ENCODE measurements at regions not wholly inside any gene's neighbourhood (a gene's known extent, or its start where the extent isn't known, plus 50 kb on each side); places are given as distances from the start of the nearest gene placed in this dataset.
"Not testable (repeated sequence)": the region's sequence is repeated elsewhere in the genome, so short reads cannot be mapped to it uniquely, and the experiment has no call there.

- H3K79me2 ChIP-seq (ENCODE audit: insufficient read depth): no peaks in the 10 kb centered on the region
- no peak overlapping the region for H3K4me2 ChIP-seq (ENCODE audit: unreplicated experiment)
- no peak overlapping the region for H3K4me3 ChIP-seq
- no peak for DNase-seq
- no peak overlapping the region for H3K9ac ChIP-seq
- H3K27me3 ChIP-seq (replicated peaks; ENCODE audit: insufficient read depth): no peaks in the 10 kb centered on the region
- in situ Hi-C loops (cut with MboI): no loop called here
- TF ChIP-seq EZH2phosphoT487 (IDR thresholded peaks at IDR 0.05; ENCODE audit: insufficient read depth, low read depth) (no peak), EZH2 (IDR thresholded peaks at IDR 0.05; ENCODE audit: insufficient read depth, poor library complexity, severe bottlenecking) (no peak)
- H3F3A ChIP-seq (ENCODE audit: insufficient read depth): no peaks in the 10 kb centered on the region
- H3K9me2 ChIP-seq (ENCODE audit: insufficient read depth): no peaks in the 10 kb centered on the region
- H3K4me1 ChIP-seq (ENCODE audit: insufficient read depth): no peaks in the 10 kb centered on the region
- no peak overlapping the region for H2AFZ ChIP-seq
- no peaks in the 10 kb centered on the region for H3K9me3 ChIP-seq (ENCODE audit: low read depth)
- H4K20me1 ChIP-seq (ENCODE audit: insufficient read depth): no peaks in the 10 kb centered on the region
- 9 to 14% methylated on average over 3 of the region's 3 CpGs for WGBS, 2 experiments (ENCODE audit: low coverage in 1 of 2, low lambda C conversion rate in 2 of 2, missing lambda C conversion rate in 2 of 2)
- no peaks in the 10 kb centered on the region for H3K36me3 ChIP-seq (ENCODE audit: low read depth)
- H3K27ac ChIP-seq: no peak overlapping the region
Measured at GRCh38 chr13:69616396-69616795, 491.2 kb upstream of the ATXN8OS start.

- H4K20me1 ChIP-seq (ENCODE audit: insufficient read depth); H3K79me2 ChIP-seq (ENCODE audit: insufficient read depth); H3K27me3 ChIP-seq (replicated peaks; ENCODE audit: insufficient read depth); DNase-seq; H3K27ac ChIP-seq; H2AFZ ChIP-seq; H3K4me2 ChIP-seq (ENCODE audit: unreplicated experiment); H3K4me1 ChIP-seq (ENCODE audit: insufficient read depth); H3K4me3 ChIP-seq; H3K9me2 ChIP-seq (ENCODE audit: insufficient read depth); in situ Hi-C loops (cut with MboI); H3K36me3 ChIP-seq (ENCODE audit: low read depth); H3K9me3 ChIP-seq (ENCODE audit: low read depth); H3K9ac ChIP-seq; H3F3A ChIP-seq (ENCODE audit: insufficient read depth): not testable (repeated sequence)
- WGBS, 2 experiments (ENCODE audit: low coverage in 1 of 2, low lambda C conversion rate in 2 of 2, missing lambda C conversion rate in 2 of 2): 9 to 27% methylated on average over 6 to 8 of the region's 8 CpGs
Measured at GRCh38 chr13:69615055-69615454, 492.6 kb upstream of the ATXN8OS start.

GRCh38 chr13:69604698-69605097 lies 502.9 kb upstream of the ATXN8OS start:
- DNase-seq: no peak
- WGBS, 2 experiments (ENCODE audit: low coverage in 1 of 2, low lambda C conversion rate in 2 of 2, missing lambda C conversion rate in 2 of 2): 10 to 24% methylated on average over 1 of the region's 1 CpG
- Histone ChIP-seq H4K20me1 (ENCODE audit: insufficient read depth) (no peaks in the 10 kb centered on the region), H3K4me1 (ENCODE audit: insufficient read depth) (no peaks in the 10 kb centered on the region), H3K9ac (no peak overlapping the region), H3K79me2 (ENCODE audit: insufficient read depth) (no peaks in the 10 kb centered on the region), H3K27me3 (replicated peaks; ENCODE audit: insufficient read depth) (no peaks in the 10 kb centered on the region), H3K36me3 (ENCODE audit: low read depth) (no peaks in the 10 kb centered on the region), H3K4me3 (no peak overlapping the region), H2AFZ (no peak overlapping the region), H3K9me3 (ENCODE audit: low read depth) (no peaks in the 10 kb centered on the region), H3K27ac (no peak overlapping the region), H3K9me2 (ENCODE audit: insufficient read depth) (no peaks in the 10 kb centered on the region), H3F3A (ENCODE audit: insufficient read depth) (no peaks in the 10 kb centered on the region), H3K4me2 (ENCODE audit: unreplicated experiment) (no peak overlapping the region)
- TF ChIP-seq EZH2 (IDR thresholded peaks at IDR 0.05; ENCODE audit: insufficient read depth, poor library complexity, severe bottlenecking): no peak
- TF ChIP-seq EZH2phosphoT487 (IDR thresholded peaks at IDR 0.05; ENCODE audit: insufficient read depth, low read depth): no peak
- in situ Hi-C loops (cut with MboI): no loop called here

- Histone ChIP-seq H3K9me3 (ENCODE audit: low read depth) (no peaks in the 10 kb centered on the region), H3K4me1 (ENCODE audit: insufficient read depth) (no peaks in the 10 kb centered on the region), H3K4me2 (ENCODE audit: unreplicated experiment) (no peak overlapping the region), H3K79me2 (ENCODE audit: insufficient read depth) (no peaks in the 10 kb centered on the region), H3K27me3 (replicated peaks; ENCODE audit: insufficient read depth) (no peaks in the 10 kb centered on the region), H4K20me1 (ENCODE audit: insufficient read depth) (no peaks in the 10 kb centered on the region), H2AFZ (no peak overlapping the region), H3K36me3 (ENCODE audit: low read depth) (no peaks in the 10 kb centered on the region), H3K9ac (no peak overlapping the region), H3K4me3 (no peak overlapping the region), H3F3A (ENCODE audit: insufficient read depth) (no peaks in the 10 kb centered on the region), H3K27ac (no peak overlapping the region), H3K9me2 (ENCODE audit: insufficient read depth) (no peaks in the 10 kb centered on the region)
- in situ Hi-C loops (cut with MboI): no loop called here
- no peak for DNase-seq
- 26 to 27% methylated on average over 3 of the region's 3 CpGs for WGBS, 2 experiments (ENCODE audit: low coverage in 1 of 2, low lambda C conversion rate in 2 of 2, missing lambda C conversion rate in 2 of 2)
- TF ChIP-seq EZH2 (IDR thresholded peaks at IDR 0.05; ENCODE audit: insufficient read depth, poor library complexity, severe bottlenecking): no peak
- no peak for TF ChIP-seq EZH2phosphoT487 (IDR thresholded peaks at IDR 0.05; ENCODE audit: insufficient read depth, low read depth)
Measured at GRCh38 chr13:69603144-69603853, 504.3 kb upstream of the ATXN8OS start.

- no peak overlapping the region for H2AFZ ChIP-seq
- H3F3A ChIP-seq (ENCODE audit: insufficient read depth): no peaks in the 10 kb centered on the region
- WGBS, 2 experiments (ENCODE audit: low coverage in 1 of 2, low lambda C conversion rate in 2 of 2, missing lambda C conversion rate in 2 of 2): 5% methylated on average over 3 of the region's 3 CpGs
- H3K9me2 ChIP-seq (ENCODE audit: insufficient read depth): no peaks in the 10 kb centered on the region
- no peak for DNase-seq
- no peak overlapping the region for H3K9ac ChIP-seq
- H3K27me3 ChIP-seq (replicated peaks; ENCODE audit: insufficient read depth): no peaks in the 10 kb centered on the region
- in situ Hi-C loops (cut with MboI): no loop called here
- no peaks in the 10 kb centered on the region for H3K9me3 ChIP-seq (ENCODE audit: low read depth)
- no peak overlapping the region for H3K4me3 ChIP-seq
- no peaks in the 10 kb centered on the region for H3K79me2 ChIP-seq (ENCODE audit: insufficient read depth)
- H3K27ac ChIP-seq: no peak overlapping the region
- no peaks in the 10 kb centered on the region for H4K20me1 ChIP-seq (ENCODE audit: insufficient read depth)
- TF ChIP-seq EZH2phosphoT487 (IDR thresholded peaks at IDR 0.05; ENCODE audit: insufficient read depth, low read depth) (no peak), EZH2 (IDR thresholded peaks at IDR 0.05; ENCODE audit: insufficient read depth, poor library complexity, severe bottlenecking) (no peak)
- no peak overlapping the region for H3K4me2 ChIP-seq (ENCODE audit: unreplicated experiment)
- H3K4me1 ChIP-seq (ENCODE audit: insufficient read depth): no peaks in the 10 kb centered on the region
- no peaks in the 10 kb centered on the region for H3K36me3 ChIP-seq (ENCODE audit: low read depth)
Measured at GRCh38 chr13:69601661-69602060, 506.0 kb upstream of the ATXN8OS start.

All from GM23248 (cell line).